ENCODE measurements at regions not wholly inside any gene's neighbourhood (a gene's known extent, or its start where the extent isn't known, plus 50 kb on each side); places are given as distances from the start of the nearest gene placed in this dataset.

DNA sequence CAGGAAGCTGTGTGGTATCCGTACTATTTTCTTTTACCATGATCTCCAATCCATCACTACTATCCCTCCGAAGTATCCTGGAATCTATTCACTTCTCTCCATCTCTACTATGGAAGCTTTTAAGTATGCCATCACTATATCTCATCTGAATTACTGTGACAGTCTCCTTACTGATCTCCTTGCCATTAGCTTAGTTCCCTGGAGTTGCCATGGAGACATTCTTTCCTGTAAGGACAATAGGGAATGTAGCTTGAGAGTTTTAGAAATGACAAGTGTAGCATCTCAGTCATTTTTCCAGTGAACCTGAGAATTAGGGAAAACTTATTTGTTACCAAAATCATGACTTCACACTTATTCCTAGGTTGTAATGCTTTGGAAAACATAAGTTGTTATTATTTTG lies 86.3 kb downstream of the HPGD start:
- Histone ChIP-seq H3K27ac (replicated peaks) (no peak overlapping the region), H3K4me3 (replicated peaks; ENCODE audit: insufficient read depth, low read length) (no peak overlapping the region), H3K27me3 (ENCODE audit: insufficient read depth, poor library complexity, severe bottlenecking) (no peaks in the 10 kb centered on the region)
- TF ChIP-seq POLR2AphosphoS5 (IDR thresholded peaks at IDR 0.05; ENCODE audit: low read depth) (no peak), GABPA (IDR thresholded peaks at IDR 0.05; ENCODE audit: low read depth) (no peak), SPI1 (IDR thresholded peaks at IDR 0.05; ENCODE audit: borderline replicate concordance, low read depth) (no peak)
- TF ChIP-seq, protein P1, sequence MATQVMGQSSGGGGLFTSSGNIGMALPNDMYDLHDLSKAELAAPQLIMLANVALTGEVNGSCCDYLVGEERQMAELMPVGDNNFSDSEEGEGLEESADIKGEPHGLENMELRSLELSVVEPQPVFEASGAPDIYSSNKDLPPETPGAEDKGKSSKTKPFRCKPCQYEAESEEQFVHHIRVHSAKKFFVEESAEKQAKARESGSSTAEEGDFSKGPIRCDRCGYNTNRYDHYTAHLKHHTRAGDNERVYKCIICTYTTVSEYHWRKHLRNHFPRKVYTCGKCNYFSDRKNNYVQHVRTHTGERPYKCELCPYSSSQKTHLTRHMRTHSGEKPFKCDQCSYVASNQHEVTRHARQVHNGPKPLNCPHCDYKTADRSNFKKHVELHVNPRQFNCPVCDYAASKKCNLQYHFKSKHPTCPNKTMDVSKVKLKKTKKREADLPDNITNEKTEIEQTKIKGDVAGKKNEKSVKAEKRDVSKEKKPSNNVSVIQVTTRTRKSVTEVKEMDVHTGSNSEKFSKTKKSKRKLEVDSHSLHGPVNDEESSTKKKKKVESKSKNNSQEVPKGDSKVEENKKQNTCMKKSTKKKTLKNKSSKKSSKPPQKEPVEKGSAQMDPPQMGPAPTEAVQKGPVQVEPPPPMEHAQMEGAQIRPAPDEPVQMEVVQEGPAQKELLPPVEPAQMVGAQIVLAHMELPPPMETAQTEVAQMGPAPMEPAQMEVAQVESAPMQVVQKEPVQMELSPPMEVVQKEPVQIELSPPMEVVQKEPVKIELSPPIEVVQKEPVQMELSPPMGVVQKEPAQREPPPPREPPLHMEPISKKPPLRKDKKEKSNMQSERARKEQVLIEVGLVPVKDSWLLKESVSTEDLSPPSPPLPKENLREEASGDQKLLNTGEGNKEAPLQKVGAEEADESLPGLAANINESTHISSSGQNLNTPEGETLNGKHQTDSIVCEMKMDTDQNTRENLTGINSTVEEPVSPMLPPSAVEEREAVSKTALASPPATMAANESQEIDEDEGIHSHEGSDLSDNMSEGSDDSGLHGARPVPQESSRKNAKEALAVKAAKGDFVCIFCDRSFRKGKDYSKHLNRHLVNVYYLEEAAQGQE (IDR thresholded peaks at IDR 0.05; ENCODE audit: insufficient replicate concordance, low read depth): no peak
- TF ChIP-seq, protein P2, sequence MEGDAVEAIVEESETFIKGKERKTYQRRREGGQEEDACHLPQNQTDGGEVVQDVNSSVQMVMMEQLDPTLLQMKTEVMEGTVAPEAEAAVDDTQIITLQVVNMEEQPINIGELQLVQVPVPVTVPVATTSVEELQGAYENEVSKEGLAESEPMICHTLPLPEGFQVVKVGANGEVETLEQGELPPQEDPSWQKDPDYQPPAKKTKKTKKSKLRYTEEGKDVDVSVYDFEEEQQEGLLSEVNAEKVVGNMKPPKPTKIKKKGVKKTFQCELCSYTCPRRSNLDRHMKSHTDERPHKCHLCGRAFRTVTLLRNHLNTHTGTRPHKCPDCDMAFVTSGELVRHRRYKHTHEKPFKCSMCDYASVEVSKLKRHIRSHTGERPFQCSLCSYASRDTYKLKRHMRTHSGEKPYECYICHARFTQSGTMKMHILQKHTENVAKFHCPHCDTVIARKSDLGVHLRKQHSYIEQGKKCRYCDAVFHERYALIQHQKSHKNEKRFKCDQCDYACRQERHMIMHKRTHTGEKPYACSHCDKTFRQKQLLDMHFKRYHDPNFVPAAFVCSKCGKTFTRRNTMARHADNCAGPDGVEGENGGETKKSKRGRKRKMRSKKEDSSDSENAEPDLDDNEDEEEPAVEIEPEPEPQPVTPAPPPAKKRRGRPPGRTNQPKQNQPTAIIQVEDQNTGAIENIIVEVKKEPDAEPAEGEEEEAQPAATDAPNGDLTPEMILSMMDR (IDR thresholded peaks at IDR 0.05; ENCODE audit: insufficient read depth, low read length): no peak
- no peak for DNase-seq (ENCODE audit: low read depth in 1 of 2, low spot score in 1 of 2)

DNA sequence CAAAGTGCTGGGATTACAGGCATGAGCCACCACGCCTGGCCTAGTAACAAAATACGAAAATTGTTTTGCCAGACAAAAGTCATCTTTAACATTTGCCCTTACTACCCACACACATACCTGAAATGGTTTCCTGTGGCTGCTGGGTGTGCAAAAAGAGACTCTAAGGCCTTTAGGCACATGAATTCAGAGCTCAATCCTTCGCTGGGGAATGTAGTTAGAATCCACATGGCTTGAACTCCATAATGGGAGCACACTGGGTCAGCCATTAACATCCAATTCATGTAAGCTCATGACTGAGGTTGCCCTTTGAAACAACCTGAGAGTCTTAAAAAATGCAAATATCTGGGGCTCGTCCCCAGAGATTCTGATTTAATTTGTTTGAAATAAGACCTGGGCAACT lies 87.8 kb downstream of the HPGD start:
- Histone ChIP-seq H3K27ac (replicated peaks) (no peak overlapping the region), H3K4me3 (replicated peaks; ENCODE audit: insufficient read depth, low read length) (no peak overlapping the region), H3K27me3 (ENCODE audit: insufficient read depth, poor library complexity, severe bottlenecking) (no peaks in the 10 kb centered on the region)
- TF ChIP-seq POLR2AphosphoS5 (IDR thresholded peaks at IDR 0.05; ENCODE audit: low read depth) (no peak), SPI1 (IDR thresholded peaks at IDR 0.05; ENCODE audit: borderline replicate concordance, low read depth) (no peak), GABPA (IDR thresholded peaks at IDR 0.05; ENCODE audit: low read depth) (no peak)
- TF ChIP-seq, protein P2 (IDR thresholded peaks at IDR 0.05; ENCODE audit: insufficient read depth, low read length): no peak
- TF ChIP-seq, protein P1 (IDR thresholded peaks at IDR 0.05; ENCODE audit: insufficient replicate concordance, low read depth): no peak
- no peak for DNase-seq (ENCODE audit: low read depth in 1 of 2, low spot score in 1 of 2)

DNA sequence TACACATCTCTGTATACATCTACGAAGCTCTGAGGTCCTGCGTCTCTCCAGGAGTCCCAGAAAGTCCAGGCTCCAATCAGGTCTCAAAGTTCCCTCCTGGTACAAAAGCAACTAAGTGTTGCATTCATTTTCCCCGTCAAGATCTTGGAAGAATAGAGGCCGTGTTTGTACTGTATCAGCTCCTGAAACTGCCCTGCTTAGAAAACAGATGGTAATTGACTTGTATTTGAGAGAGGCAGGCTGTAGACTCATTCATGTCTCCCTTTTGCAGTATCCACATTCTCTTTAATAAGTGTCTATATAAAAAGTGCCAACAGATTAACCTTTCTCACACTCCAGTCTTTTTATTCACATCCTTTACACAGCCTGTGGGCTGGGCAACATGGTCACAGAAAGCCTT lies 91.7 kb downstream of the HPGD start:
- no peak for DNase-seq (ENCODE audit: low read depth in 1 of 2, low spot score in 1 of 2)
- H3K27ac ChIP-seq (replicated peaks): no peak overlapping the region
- no peak for TF ChIP-seq POLR2AphosphoS5 (IDR thresholded peaks at IDR 0.05; ENCODE audit: low read depth)
- no peak for TF ChIP-seq SPI1 (IDR thresholded peaks at IDR 0.05; ENCODE audit: borderline replicate concordance, low read depth)
- TF ChIP-seq, protein P1 (IDR thresholded peaks at IDR 0.05; ENCODE audit: insufficient replicate concordance, low read depth): no peak
- TF ChIP-seq GABPA (IDR thresholded peaks at IDR 0.05; ENCODE audit: low read depth): no peak
- TF ChIP-seq, protein P2 (IDR thresholded peaks at IDR 0.05; ENCODE audit: insufficient read depth, low read length): no peak

More for the DNA sequence above, 91.7 kb downstream of the HPGD start:
- H3K4me3 ChIP-seq (replicated peaks; ENCODE audit: insufficient read depth, low read length): no peak overlapping the region
- no peaks in the 10 kb centered on the region for H3K27me3 ChIP-seq (ENCODE audit: insufficient read depth, poor library complexity, severe bottlenecking)
